PC-9 (cell line): ENCODE measurements at regions not wholly inside any gene's neighbourhood (a gene's known extent, or its start where the extent isn't known, plus 50 kb on each side); places are given as distances from the start of the nearest gene placed in this dataset.

Experiments used
- EZH2 ChIP-seq: fragments of 200-600 bp; sonication (generic); IDR thresholded peaks from 2 replicates; pipeline ENCODE4 v1.8.0; 2017; ENCODE audit warnings: antibody characterized with exemption, low read depth
- TF ChIP-seq, protein P1 (sequence below): fragments of 200-600 bp; sonication (generic); conservative IDR thresholded peaks from 2 replicates; pipeline ENCODE4 v1.6.1; 2017; ENCODE audit warnings: mixed run types, antibody characterized with exemption, mild to moderate bottlenecking, moderate library complexity

DNA sequence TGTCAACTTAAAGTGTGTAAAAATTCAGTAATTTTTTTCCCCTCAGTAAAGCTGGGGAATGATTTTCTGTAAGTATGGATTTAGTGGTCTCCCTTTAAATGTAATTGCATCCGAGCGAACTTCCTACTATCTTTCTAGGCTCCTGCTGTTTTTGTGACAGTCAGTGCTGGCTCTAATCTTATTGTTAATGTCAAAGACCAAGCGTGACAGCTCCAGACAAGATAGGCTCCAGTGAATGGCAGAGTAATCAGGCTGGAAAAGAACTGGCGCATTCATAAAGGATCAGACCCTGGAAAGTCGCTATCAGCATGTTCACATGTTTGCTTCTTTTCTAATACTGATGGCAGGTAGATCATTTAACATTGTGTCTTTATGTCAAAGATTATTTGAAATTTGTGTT, 908.0 kb upstream of the ATXN8OS start:
- TF ChIP-seq, protein P1, sequence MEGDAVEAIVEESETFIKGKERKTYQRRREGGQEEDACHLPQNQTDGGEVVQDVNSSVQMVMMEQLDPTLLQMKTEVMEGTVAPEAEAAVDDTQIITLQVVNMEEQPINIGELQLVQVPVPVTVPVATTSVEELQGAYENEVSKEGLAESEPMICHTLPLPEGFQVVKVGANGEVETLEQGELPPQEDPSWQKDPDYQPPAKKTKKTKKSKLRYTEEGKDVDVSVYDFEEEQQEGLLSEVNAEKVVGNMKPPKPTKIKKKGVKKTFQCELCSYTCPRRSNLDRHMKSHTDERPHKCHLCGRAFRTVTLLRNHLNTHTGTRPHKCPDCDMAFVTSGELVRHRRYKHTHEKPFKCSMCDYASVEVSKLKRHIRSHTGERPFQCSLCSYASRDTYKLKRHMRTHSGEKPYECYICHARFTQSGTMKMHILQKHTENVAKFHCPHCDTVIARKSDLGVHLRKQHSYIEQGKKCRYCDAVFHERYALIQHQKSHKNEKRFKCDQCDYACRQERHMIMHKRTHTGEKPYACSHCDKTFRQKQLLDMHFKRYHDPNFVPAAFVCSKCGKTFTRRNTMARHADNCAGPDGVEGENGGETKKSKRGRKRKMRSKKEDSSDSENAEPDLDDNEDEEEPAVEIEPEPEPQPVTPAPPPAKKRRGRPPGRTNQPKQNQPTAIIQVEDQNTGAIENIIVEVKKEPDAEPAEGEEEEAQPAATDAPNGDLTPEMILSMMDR: no peak
- no peak for TF ChIP-seq EZH2
